Naive thymus-derived CD4-positive, alpha-beta T cell (primary cell): ENCODE measurements at regions not wholly inside any gene's neighbourhood (a gene's known extent, or its start where the extent isn't known, plus 50 kb on each side); places are given as distances from the start of the nearest gene placed in this dataset.
"Not testable (repeated sequence)": the region's sequence is repeated elsewhere in the genome, so short reads cannot be mapped to it uniquely, and the experiment has no call there.

Experiments
- ATAC-seq: fragments of 150-1000 bp; cut with Tn5 transposase; 2 replicates; pipeline ENCODE4 v1.10.0; 2021; ENCODE audit warnings: mild to moderate bottlenecking, moderate library complexity
- CTCF ChIA-PET: fragments of 350-600 bp; sonication (Branson Sonifier 250); formaldehyde crosslinking; loops from one replicate; lab custom pipeline; 2021; ENCODE audit warnings: antibody characterized with exemption; lab: Charles Lee
- POLR2A ChIA-PET: fragments of 350-600 bp; sonication (Branson Sonifier 250); formaldehyde crosslinking; loops from one replicate; lab custom pipeline; 2021; ENCODE audit warnings: antibody characterized with exemption, inconsistent platforms; lab: Charles Lee
- DNase-seq, 9 donors: peaks; one replicate each; pipeline versions ENCODE4 v3.0.0 to v3.0.0-alpha.2; 2020 to 2022; ENCODE audit warnings: mixed read lengths in 1 of 9
- H3K27ac ChIP-seq: one replicate; pipeline ENCODE4 v1.7.0; 2013; ENCODE audit warnings: mild to moderate bottlenecking, low read depth, low read length, moderate library complexity
- H3K27me3 ChIP-seq, 2 donors: one replicate each; pipeline ENCODE4 v1.7.0; 2013; ENCODE audit warnings: low read length in 2 of 2, mild to moderate bottlenecking in 2 of 2, moderate library complexity in 2 of 2; ENCODE audit not compliant: control insufficient read depth in 2 of 2, insufficient read depth in 2 of 2
- H3K36me3 ChIP-seq, 3 experiments: 1 replicate in 2 of 3; 2 replicates in 1 of 3; pipeline ENCODE4 v1.7.0; 2013; ENCODE audit warnings: low read length in 3 of 3, mild to moderate bottlenecking in 3 of 3, moderate library complexity in 1 of 3; ENCODE audit not compliant: insufficient read depth in 3 of 3, control insufficient read depth in 2 of 3
- H3K4me1 ChIP-seq, 2 donors: one replicate each; pipeline ENCODE4 v1.7.0; 2013; ENCODE audit warnings: low read length in 2 of 2, mild to moderate bottlenecking in 2 of 2, moderate library complexity in 1 of 2; ENCODE audit not compliant: control insufficient read depth in 2 of 2, insufficient read depth in 2 of 2
- H3K4me3 ChIP-seq: 2 replicates; pipeline ENCODE4 v1.7.0; 2013; ENCODE audit warnings: mild to moderate bottlenecking, low read length
- H3K9me3 ChIP-seq, 3 experiments: 1 replicate in 2 of 3; 2 replicates in 1 of 3; pipeline ENCODE4 v1.7.0; 2013; ENCODE audit warnings: low read length in 3 of 3; ENCODE audit not compliant: control insufficient read depth in 2 of 3
- H3K27ac Mint-ChIP-seq, 9 donors: one replicate each; pipeline ENCODE4 v1.8.0; 2020 to 2022; ENCODE audit warnings: mixed read lengths in 9 of 9, mild to moderate bottlenecking in 8 of 9, moderate library complexity in 5 of 9, inconsistent platforms in 2 of 9
- H3K27me3 Mint-ChIP-seq, 5 donors: one replicate each; pipeline ENCODE4 v1.8.0; 2021 to 2022; ENCODE audit warnings: mixed read lengths in 5 of 5, mild to moderate bottlenecking in 1 of 5
- H3K36me3 Mint-ChIP-seq, 5 donors: one replicate each; pipeline ENCODE4 v1.8.0; 2020 to 2022; ENCODE audit warnings: mixed read lengths in 5 of 5, mild to moderate bottlenecking in 3 of 5, inconsistent platforms in 1 of 5
- H3K4me1 Mint-ChIP-seq, 7 donors: one replicate each; pipeline ENCODE4 v1.8.0; 2020 to 2022; ENCODE audit warnings: mixed read lengths in 7 of 7, mild to moderate bottlenecking in 3 of 7, inconsistent platforms in 1 of 7
- H3K4me3 Mint-ChIP-seq, 10 donors: one replicate each; pipeline ENCODE4 v1.8.0; 2020 to 2022; ENCODE audit warnings: mild to moderate bottlenecking in 10 of 10, mixed read lengths in 10 of 10, moderate library complexity in 6 of 10, inconsistent platforms in 2 of 10
- H3K9me3 Mint-ChIP-seq, 11 donors: one replicate each; pipeline ENCODE4 v1.8.0; 2020 to 2022; ENCODE audit warnings: mixed read lengths in 11 of 11, mild to moderate bottlenecking in 4 of 11, inconsistent platforms in 1 of 11, moderate library complexity in 1 of 11
- intact Hi-C, 2 donors: fragments of 100-400 bp; cut with micrococcal nuclease; formaldehyde crosslinking; loops; one replicate each; pipeline ENCODE4 v1.15.1; 2023

GRCh38 chr5:99589424-99589823 is 660.6 kb upstream of the CHD1 start:
- H3K36me3 Mint-ChIP-seq: no peaks in the 10 kb centered on the region
- no peak overlapping the region for H3K27ac Mint-ChIP-seq
- Histone ChIP-seq H3K4me3 (no peak overlapping the region), H3K9me3 (no peaks in the 10 kb centered on the region), H3K27ac (no peak overlapping the region), H3K4me1 (no peaks in the 10 kb centered on the region), H3K27me3 (no peaks in the 10 kb centered on the region), H3K36me3 (no peaks in the 10 kb centered on the region)
- ChIA-PET CTCF (no interaction called here), POLR2A (no interaction called here)
- no peak for DNase-seq
- no peak for ATAC-seq
- H3K27me3 Mint-ChIP-seq: no peaks in the 10 kb centered on the region
- intact Hi-C loops: no loop called here
- peaks cover 0 to 6% (median 1%) of the 10 kb centered on the region in 11 donors for H3K9me3 Mint-ChIP-seq
- H3K4me3 Mint-ChIP-seq: no peak overlapping the region
- no peaks in the 10 kb centered on the region for H3K4me1 Mint-ChIP-seq

- intact Hi-C loops: no loop called here
- no peaks in the 10 kb centered on the region for H3K4me1 Mint-ChIP-seq
- no peak overlapping the region for H3K4me3 Mint-ChIP-seq
- Histone ChIP-seq H3K27me3 (no peaks in the 10 kb centered on the region), H3K9me3 (no peaks in the 10 kb centered on the region), H3K27ac (no peak overlapping the region), H3K4me3 (no peak overlapping the region), H3K4me1 (no peaks in the 10 kb centered on the region), H3K36me3 (no peaks in the 10 kb centered on the region)
- ATAC-seq (no peak), DNase-seq (no peak)
- no peak overlapping the region for H3K27ac Mint-ChIP-seq
- no peaks in the 10 kb centered on the region for H3K36me3 Mint-ChIP-seq
- H3K9me3 Mint-ChIP-seq: peaks cover 0 to 6% (median 1%) of the 10 kb centered on the region in 11 donors
- no peaks in the 10 kb centered on the region for H3K27me3 Mint-ChIP-seq
- ChIA-PET CTCF (no interaction called here), POLR2A (no interaction called here)
Observed at GRCh38 chr5:99587983-99588382, 659.2 kb upstream of the CHD1 start.

GRCh38 chr5:99586878-99587277 is 658.1 kb upstream of the CHD1 start:
- Mint-ChIP-seq H3K36me3 (no peaks in the 10 kb centered on the region), H3K4me3 (no peak overlapping the region), H3K9me3 (peaks cover 0 to 6% (median 1%) of the 10 kb centered on the region in 11 donors), H3K4me1 (no peaks in the 10 kb centered on the region), H3K27ac (no peak overlapping the region), H3K27me3 (no peaks in the 10 kb centered on the region)
- Histone ChIP-seq H3K36me3 (no peaks in the 10 kb centered on the region), H3K9me3 (no peaks in the 10 kb centered on the region), H3K4me3 (no peak overlapping the region), H3K4me1 (no peaks in the 10 kb centered on the region), H3K27me3 (no peaks in the 10 kb centered on the region), H3K27ac (no peak overlapping the region)
- POLR2A ChIA-PET: no interaction called here
- CTCF ChIA-PET: no interaction called here
- intact Hi-C loops: no loop called here
- no peak for DNase-seq
- ATAC-seq: no peak

GRCh38 chr5:99581204-99581603 is 652.4 kb upstream of the CHD1 start:
- DNase-seq, H3K9me3 Mint-ChIP-seq, H3K36me3 ChIP-seq, H3K4me1 ChIP-seq, H3K27ac Mint-ChIP-seq, H3K4me3 ChIP-seq, H3K9me3 ChIP-seq, H3K27me3 ChIP-seq, H3K4me1 Mint-ChIP-seq, intact Hi-C loops, H3K27ac ChIP-seq, H3K27me3 Mint-ChIP-seq, H3K4me3 Mint-ChIP-seq, CTCF ChIA-PET, H3K36me3 Mint-ChIP-seq, ATAC-seq, POLR2A ChIA-PET: not testable (repeated sequence)

GRCh38 chr5:99562937-99563627 is 634.3 kb upstream of the CHD1 start:
- peaks cover 0 to 10% (median 4%) of the 10 kb centered on the region in 11 donors for H3K9me3 Mint-ChIP-seq
- H3K36me3 ChIP-seq, H3K27ac Mint-ChIP-seq, H3K4me3 ChIP-seq, CTCF ChIA-PET, H3K4me1 ChIP-seq, H3K9me3 ChIP-seq, H3K27ac ChIP-seq, H3K36me3 Mint-ChIP-seq, POLR2A ChIA-PET, ATAC-seq, H3K27me3 Mint-ChIP-seq, H3K4me1 Mint-ChIP-seq, intact Hi-C loops, H3K27me3 ChIP-seq, H3K4me3 Mint-ChIP-seq, DNase-seq: not testable (repeated sequence)

GRCh38 chr5:99553211-99553810 is 624.5 kb upstream of the CHD1 start:
- H3K27ac ChIP-seq: no peak overlapping the region
- ChIA-PET POLR2A (no interaction called here), CTCF (no interaction called here)
- no peaks in the 10 kb centered on the region for H3K4me1 ChIP-seq
- Mint-ChIP-seq H3K27ac (no peak overlapping the region), H3K4me3 (no peak overlapping the region), H3K27me3 (no peaks in the 10 kb centered on the region), H3K4me1 (no peaks in the 10 kb centered on the region), H3K36me3 (no peaks in the 10 kb centered on the region), H3K9me3 (peaks cover 0 to 1% (median 0%) of the 10 kb centered on the region in 11 donors)
- ATAC-seq: no peak
- intact Hi-C loops: no loop called here
- no peaks in the 10 kb centered on the region for H3K9me3 ChIP-seq
- no peak for DNase-seq
- H3K27me3 ChIP-seq: no peaks in the 10 kb centered on the region
- no peaks in the 10 kb centered on the region for H3K36me3 ChIP-seq
- no peak overlapping the region for H3K4me3 ChIP-seq

GRCh38 chr5:99544356-99544755 is 615.5 kb upstream of the CHD1 start:
- ChIA-PET CTCF (no interaction called here), POLR2A (no interaction called here)
- ATAC-seq: no peak
- no peaks in the 10 kb centered on the region for H3K27me3 ChIP-seq
- Mint-ChIP-seq H3K36me3 (no peaks in the 10 kb centered on the region), H3K4me1 (no peaks in the 10 kb centered on the region), H3K9me3 (peaks cover 0 to 2% (median 0%) of the 10 kb centered on the region in 11 donors), H3K27me3 (no peaks in the 10 kb centered on the region), H3K4me3 (no peak overlapping the region), H3K27ac (no peak overlapping the region)
- intact Hi-C loops: no loop called here
- no peaks in the 10 kb centered on the region for H3K9me3 ChIP-seq
- H3K36me3 ChIP-seq: no peaks in the 10 kb centered on the region
- H3K4me1 ChIP-seq: no peaks in the 10 kb centered on the region
- H3K27ac ChIP-seq: no peak overlapping the region
- no peak overlapping the region for H3K4me3 ChIP-seq
- DNase-seq: no peak
